SK-N-SH (cell line): ENCODE measurements at regions not wholly inside any gene's neighbourhood (a gene's known extent, or its start where the extent isn't known, plus 50 kb on each side); places are given as distances from the start of the nearest gene placed in this dataset.

Experiments
- CTCF ChIA-PET: fragments of 300-600, 350-600 bp; formaldehyde crosslinking; extraction: SDS; loops from one replicate; lab custom pipeline; 2021; lab: Yijun Ruan, JAX
- POLR2A ChIA-PET: fragments of 350-600 bp; sonication (Branson Sonifier 250); formaldehyde crosslinking; extraction: SDS; loops from one replicate; lab custom pipeline; 2020; ENCODE audit warnings: antibody characterized with exemption, inconsistent platforms; lab: Yijun Ruan, JAX
- DNase-seq: peaks from one replicate; pipeline ENCODE4 v3.0.0; 2012
- H2AFZ ChIP-seq: fragments of 200-600 bp; sonication (generic); 2 replicates; pipeline ENCODE4 v1.8.1; 2016; ENCODE audit warnings: antibody characterized with exemption, mild to moderate bottlenecking, low read depth
- H3F3A ChIP-seq: fragments of 200-600 bp; sonication (generic); replicated peaks from 2 replicates; pipeline ENCODE3; 2016; ENCODE audit warnings: antibody characterized with exemption, mild to moderate bottlenecking; ENCODE audit not compliant: insufficient read depth
- H3K27ac ChIP-seq, 2 experiments: fragments of 200-500 bp in 1 of 2; fragments of 200-600 bp in 1 of 2; sonication (Bioruptor generic) in 1 of 2; sonication (generic), shearing (Covaris generic) in 1 of 2; 2 replicates each; pipeline versions ENCODE4 v1.5.1 to v1.6.1; 2014 to 2016; ENCODE audit warnings: low read depth in 2 of 2, inconsistent platforms in 1 of 2, low read length in 1 of 2, mild to moderate bottlenecking in 1 of 2, mixed read lengths in 1 of 2
- H3K27me3 ChIP-seq: fragments of 200-600 bp; sonication (generic), shearing (Covaris generic); 2 replicates; pipeline ENCODE4 v1.6.1; 2016; ENCODE audit warnings: mixed run types; ENCODE audit not compliant: insufficient read depth
- H3K36me3 ChIP-seq, 2 experiments: fragments of 200-500 bp in 1 of 2; fragments of 200-600 bp in 1 of 2; sonication (Bioruptor generic) in 1 of 2; sonication (generic) in 1 of 2; replicated peaks in 1 of 2; 2 replicates each; pipeline versions ENCODE3 to v1.5.1; 2014 to 2016; ENCODE audit warnings: low read length in 1 of 2, mild to moderate bottlenecking in 1 of 2; ENCODE audit not compliant: insufficient read depth in 2 of 2, control insufficient read depth in 1 of 2
- H3K4me1 ChIP-seq, 2 experiments: fragments of 200-500 bp in 1 of 2; fragments of 200-600 bp in 1 of 2; sonication (Bioruptor generic) in 1 of 2; sonication (generic), shearing (Covaris generic) in 1 of 2; 2 replicates each; pipeline versions ENCODE4 v1.5.1 to v1.6.1; 2014 to 2016; ENCODE audit warnings: low read depth in 1 of 2, low read length in 1 of 2, mixed run types in 1 of 2; ENCODE audit not compliant: insufficient read depth in 2 of 2, control insufficient read depth in 1 of 2
- H3K4me2 ChIP-seq: fragments of 200-600 bp; sonication (generic), shearing (Covaris generic); 2 replicates; pipeline ENCODE4 v1.6.1; 2017; ENCODE audit warnings: mixed run types
- H3K4me3 ChIP-seq, 2 experiments: fragments of 200-500 bp in 1 of 2; fragments of 200-600 bp in 1 of 2; sonication (Bioruptor generic) in 1 of 2; sonication (generic), shearing (Covaris generic) in 1 of 2; 2 replicates each; pipeline versions ENCODE4 v1.5.1 to v1.8.1; 2014 to 2016; ENCODE audit warnings: low read depth in 2 of 2, inconsistent platforms in 1 of 2, low read length in 1 of 2, mild to moderate bottlenecking in 1 of 2, mixed read lengths in 1 of 2, moderate library complexity in 1 of 2
- H3K79me2 ChIP-seq: fragments of 200-600 bp; sonication (generic); 2 replicates; pipeline ENCODE4 v1.8.1; 2017; ENCODE audit warnings: mild to moderate bottlenecking; ENCODE audit not compliant: insufficient read depth
- H3K9ac ChIP-seq: fragments of 200-600 bp; sonication (generic); 2 replicates; pipeline ENCODE4 v1.6.1; 2017; ENCODE audit warnings: mixed run types
- H3K9me2 ChIP-seq: fragments of 200-600 bp; sonication (generic); 2 replicates; pipeline ENCODE4 v1.6.1; 2017; ENCODE audit warnings: mixed run types
- H3K9me3 ChIP-seq: fragments of 200-600 bp; sonication (generic); 2 replicates; pipeline ENCODE4 v1.6.1; 2017; ENCODE audit warnings: mixed run types, mild to moderate bottlenecking, moderate library complexity
- H4K20me1 ChIP-seq: fragments of 200-600 bp; sonication (generic); 2 replicates; pipeline ENCODE4 v1.6.1; 2017; ENCODE audit warnings: mild to moderate bottlenecking, mixed run types; ENCODE audit not compliant: insufficient read depth
- CHD2 ChIP-seq: fragments of 150-350 bp; IDR thresholded peaks from 2 replicates; pipeline ENCODE4 v1.6.1; 2018; ENCODE audit warnings: low read length; ENCODE audit not compliant: partially characterized antibody
- ELF1 ChIP-seq: IDR thresholded peaks from 2 replicates; pipeline ENCODE4 v1.4.0; 2012
- EP300 ChIP-seq, 2 experiments: IDR thresholded peaks; 2 replicates each; pipeline versions ENCODE4 v1.4.0 to v1.6.1; 2012; ENCODE audit warnings: borderline replicate concordance in 1 of 2, low read depth in 1 of 2, low read length in 1 of 2
- EZH2phosphoT487 ChIP-seq: fragments of 200-600 bp; sonication (generic); IDR thresholded peaks from 2 replicates; pipeline ENCODE4 v1.6.1; 2017; ENCODE audit warnings: low read depth, mixed run types, mild to moderate bottlenecking, antibody characterized with exemption, moderate library complexity, borderline replicate concordance
- FOXJ3 ChIP-seq: sonication (generic); formaldehyde crosslinking; IDR thresholded peaks from 2 replicates; pipeline ENCODE4 v1.5.1; 2020; ENCODE audit warnings: mild to moderate bottlenecking, missing genetic modification reagents
- GATA2 ChIP-seq: sonication (generic); formaldehyde crosslinking; IDR thresholded peaks from 2 replicates; pipeline ENCODE4 v1.5.0; 2020; ENCODE audit warnings: mild to moderate bottlenecking, missing genetic modification reagents
- MXI1 ChIP-seq: IDR thresholded peaks from 2 replicates; pipeline ENCODE4 v1.6.1; 2012; ENCODE audit warnings: mild to moderate bottlenecking, low read depth, low read length, improper control_type of control experiment
- POLR2AphosphoS5 ChIP-seq: IDR thresholded peaks from 2 replicates; pipeline ENCODE4 v1.6.1; 2012; ENCODE audit warnings: low read depth, low read length
- RAD21 ChIP-seq: IDR thresholded peaks from 2 replicates; pipeline ENCODE4 v1.6.1; 2012; ENCODE audit warnings: mild to moderate bottlenecking, low read length
- RCOR1 ChIP-seq: fragments of 150-350 bp; IDR thresholded peaks from 2 replicates; pipeline ENCODE4 v1.6.1; 2017; ENCODE audit warnings: antibody characterized with exemption, low read length
- RFX5 ChIP-seq: IDR thresholded peaks from 2 replicates; pipeline ENCODE4 v1.6.1; 2012; ENCODE audit warnings: mild to moderate bottlenecking, improper control_type of control experiment, low read length
- RXRA ChIP-seq: IDR thresholded peaks from 2 replicates; pipeline ENCODE4 v1.4.0; 2012; ENCODE audit warnings: low read depth, mild to moderate bottlenecking, borderline replicate concordance
- SIN3A ChIP-seq: IDR thresholded peaks from 2 replicates; pipeline ENCODE4 v1.6.1; 2012; ENCODE audit warnings: low read depth, mild to moderate bottlenecking, low read length, moderate library complexity, borderline replicate concordance
- SMC3 ChIP-seq: IDR thresholded peaks from 2 replicates; pipeline ENCODE4 v1.6.1; 2012; ENCODE audit warnings: low read depth, low read length, improper control_type of control experiment
- TCF12 ChIP-seq: IDR thresholded peaks from 2 replicates; pipeline ENCODE4 v1.4.0; 2012
- TEAD4 ChIP-seq: IDR thresholded peaks from 2 replicates; pipeline ENCODE4 v1.4.0; 2012; ENCODE audit warnings: mild to moderate bottlenecking, borderline replicate concordance; ENCODE audit not compliant: insufficient read depth
- YY1 ChIP-seq: IDR thresholded peaks from 2 replicates; pipeline ENCODE4 v1.4.0; 2012; ENCODE audit warnings: low read depth, mild to moderate bottlenecking
- WGBS: methylation state at CpG from one replicate; pipeline ENCODE4 v1.1.6; 2017; ENCODE audit warnings: low lambda C conversion rate; 5-methylcytosine and 5-hydroxymethylcytosine counted together
- TF ChIP-seq, protein P1 (sequence below): IDR thresholded peaks from 2 replicates; pipeline ENCODE4 v1.4.0; 2012; ENCODE audit warnings: low read depth, borderline replicate concordance
- TF ChIP-seq, protein P2 (sequence below): IDR thresholded peaks from 2 replicates; pipeline ENCODE4 v1.4.0; 2012; ENCODE audit warnings: low read depth

DNA sequence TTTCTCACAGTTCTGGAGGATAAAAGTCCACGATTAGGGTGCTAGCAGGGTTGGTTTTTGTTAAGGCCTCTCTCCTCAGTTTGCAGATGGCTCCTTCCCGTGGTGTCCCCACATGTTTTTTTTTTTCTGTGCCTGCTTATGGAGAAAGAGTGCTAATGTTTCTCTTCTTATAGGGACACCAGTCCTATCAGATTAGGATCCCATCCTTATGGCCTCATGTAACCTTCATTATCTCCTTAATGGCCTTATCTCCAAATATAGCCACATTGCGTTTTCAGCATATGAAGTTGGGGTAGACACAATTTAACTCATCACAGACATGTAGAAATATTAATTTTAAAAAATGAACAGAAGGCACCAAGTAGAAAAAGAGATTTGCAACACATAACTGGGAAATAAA, 755.7 kb upstream of the CELF4 start:
- no peaks in the 10 kb centered on the region for H3F3A ChIP-seq
- H4K20me1 ChIP-seq: no peaks in the 10 kb centered on the region
- H3K9me2 ChIP-seq: no peaks in the 10 kb centered on the region
- no peak overlapping the region for H2AFZ ChIP-seq
- no peaks in the 10 kb centered on the region for H3K27me3 ChIP-seq
- TF ChIP-seq ELF1 (no peak), SMC3 (no peak; the same call in 1 of the 2 replicates), RFX5 (no peak), YY1 (no peak), CHD2 (peak; percentile 55), RCOR1 (peak; percentile 89), RAD21 (peak; percentile 52), TCF12 (peak; percentile 60), FOXJ3 (peak; percentile 78), GATA2 (peak; percentile 98), POLR2AphosphoS5 (no peak), RXRA (no peak), SIN3A (no peak), MXI1 (peak; percentile 60; the same call in 1 of the 2 replicates), TEAD4 (peak; percentile 21; the same call in 1 of the 2 replicates), EP300 (IDR thresholded peaks at IDR 0.05; ENCODE audit: borderline replicate concordance in 1 of 2, low read depth in 1 of 2, low read length in 1 of 2) (peak in 1 of 2 experiments; percentile 95; a peak in 2 of 4 replicates)
- TF ChIP-seq, protein P1, sequence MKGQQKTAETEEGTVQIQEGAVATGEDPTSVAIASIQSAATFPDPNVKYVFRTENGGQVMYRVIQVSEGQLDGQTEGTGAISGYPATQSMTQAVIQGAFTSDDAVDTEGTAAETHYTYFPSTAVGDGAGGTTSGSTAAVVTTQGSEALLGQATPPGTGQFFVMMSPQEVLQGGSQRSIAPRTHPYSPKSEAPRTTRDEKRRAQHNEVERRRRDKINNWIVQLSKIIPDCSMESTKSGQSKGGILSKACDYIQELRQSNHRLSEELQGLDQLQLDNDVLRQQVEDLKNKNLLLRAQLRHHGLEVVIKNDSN: no peak
- H3K4me3 ChIP-seq: no peak overlapping the region
- peak; percentile 58 for DNase-seq
- peaks cover 0 to 7% of the 10 kb centered on the region in 2 experiments; a peak in 2 of 4 replicates for H3K4me1 ChIP-seq
- ChIA-PET CTCF (no interaction called here), POLR2A (no interaction called here)
- H3K9ac ChIP-seq: no peak overlapping the region
- WGBS: 2% methylated on average over 3 of the region's 3 CpGs
- H3K9me3 ChIP-seq: no peaks in the 10 kb centered on the region
- H3K36me3 ChIP-seq: no peaks in the 10 kb centered on the region
- H3K4me2 ChIP-seq: no peak overlapping the region
- no peaks in the 10 kb centered on the region for H3K79me2 ChIP-seq
- peak overlapping the region in 1 of 2 experiments; percentile 86; a peak in 2 of 4 replicates for H3K27ac ChIP-seq

GRCh38 chr18:38318416-38318815, 752.8 kb upstream of the CELF4 start:
- POLR2A ChIA-PET: no interaction called here
- H3K27me3 ChIP-seq: no peaks in the 10 kb centered on the region
- H4K20me1 ChIP-seq: no peaks in the 10 kb centered on the region
- peaks cover 0 to 12% of the 10 kb centered on the region in 2 experiments; a peak in 2 of 4 replicates for H3K4me1 ChIP-seq
- no peak overlapping the region for H3K4me3 ChIP-seq
- CTCF ChIA-PET: no interaction called here
- H3K36me3 ChIP-seq: no peaks in the 10 kb centered on the region
- no peak overlapping the region for H2AFZ ChIP-seq
- H3K9me2 ChIP-seq: no peaks in the 10 kb centered on the region
- H3K79me2 ChIP-seq: no peaks in the 10 kb centered on the region
- TF ChIP-seq, protein P2, sequence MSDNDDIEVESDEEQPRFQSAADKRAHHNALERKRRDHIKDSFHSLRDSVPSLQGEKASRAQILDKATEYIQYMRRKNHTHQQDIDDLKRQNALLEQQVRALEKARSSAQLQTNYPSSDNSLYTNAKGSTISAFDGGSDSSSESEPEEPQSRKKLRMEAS: no peak
- TF ChIP-seq TCF12 (no peak), EZH2phosphoT487 (no peak)
- TF ChIP-seq, all 33 proteins: peak for 0
- no peak for DNase-seq
- no peaks in the 10 kb centered on the region for H3F3A ChIP-seq
- H3K9ac ChIP-seq: no peak overlapping the region
- no peak overlapping the region for H3K27ac ChIP-seq
- no peak overlapping the region for H3K4me2 ChIP-seq
- 0 out of 2 replicates have a peak, but pooled peaks cover 5% of the 10 kb centered on the region for H3K9me3 ChIP-seq
